ENCODE measurements at regions not wholly inside any gene's neighbourhood (a gene's known extent, or its start where the extent isn't known, plus 50 kb on each side); places are given as distances from the start of the nearest gene placed in this dataset.

DNA sequence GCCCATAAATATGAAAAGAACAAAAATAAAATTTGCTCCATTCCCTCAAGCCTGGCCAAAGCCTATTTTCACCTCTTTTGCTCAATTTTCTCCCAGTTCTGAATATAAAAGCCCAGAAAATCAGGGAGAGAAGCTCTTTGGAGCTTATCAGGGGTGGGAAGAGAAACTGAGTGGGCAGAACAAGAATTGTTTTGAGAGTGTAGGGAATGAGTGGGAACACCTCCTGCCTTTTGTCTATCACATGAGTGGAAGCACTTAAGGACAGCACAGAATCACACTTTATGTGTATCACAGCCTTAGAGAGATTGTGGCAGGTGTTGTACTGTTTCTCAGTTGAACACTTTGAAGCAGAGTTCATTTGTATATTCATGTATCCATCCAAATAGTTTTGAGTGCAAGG lies 139.2 kb upstream of the HMHB1 start:
- TF ChIP-seq CTCF (IDR thresholded peaks at IDR 0.05) (no peak), POLR2A (IDR thresholded peaks at IDR 0.05) (no peak)

All from sigmoid colon (tissue), 3 donors.